SHP77 (cell line): ENCODE measurements at regions not wholly inside any gene's neighbourhood (a gene's known extent, or its start where the extent isn't known, plus 50 kb on each side); places are given as distances from the start of the nearest gene placed in this dataset.

ENCODE experiments used
- DNase-seq, 2 experiments: peaks; one replicate each; lab custom pipeline; 2025; lab: John Stamatoyannopoulos, UW

DNA sequence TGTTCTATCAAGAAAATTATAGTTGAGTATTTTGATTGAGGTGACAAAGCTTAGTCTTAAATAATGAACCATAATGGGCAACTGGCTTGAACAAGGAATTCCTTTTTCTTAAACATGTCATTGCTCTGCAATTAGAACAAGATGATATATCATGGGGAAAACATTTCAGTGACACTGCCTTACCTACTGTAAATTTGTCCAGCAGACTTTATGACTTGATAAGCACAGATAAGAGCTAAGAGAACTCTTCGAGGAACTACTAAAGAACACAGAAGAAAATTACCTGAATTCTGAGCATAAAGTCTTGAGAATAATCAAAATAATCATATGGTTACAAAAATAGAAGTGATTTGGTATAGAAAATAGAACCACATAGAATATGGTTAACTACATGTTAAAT lies 257.8 kb downstream of the PDHA2 start:
- no peak for DNase-seq

DNA sequence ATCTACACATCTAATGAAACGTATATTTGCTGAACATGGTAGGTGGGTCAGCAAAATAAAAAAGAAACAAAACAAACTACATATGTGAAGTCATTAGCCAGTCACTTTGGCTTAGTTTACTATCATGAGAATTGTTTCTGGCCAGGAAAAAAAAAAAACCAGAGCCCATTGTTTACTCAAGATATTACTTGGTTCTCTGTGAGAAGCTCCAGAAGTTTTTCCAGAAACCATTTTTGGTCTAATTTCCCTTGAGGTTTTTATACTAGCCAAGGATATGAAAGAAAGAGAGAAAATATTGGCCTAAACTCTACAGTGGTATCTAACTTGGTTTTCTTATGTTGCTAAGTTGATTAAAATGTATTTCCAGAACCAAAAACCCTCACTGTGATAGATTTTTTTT lies 259.1 kb downstream of the PDHA2 start:
- no peak for DNase-seq

GRCh38 chr4:96102541-96103026 lies 262.7 kb downstream of the PDHA2 start:
- no peak for DNase-seq

DNA sequence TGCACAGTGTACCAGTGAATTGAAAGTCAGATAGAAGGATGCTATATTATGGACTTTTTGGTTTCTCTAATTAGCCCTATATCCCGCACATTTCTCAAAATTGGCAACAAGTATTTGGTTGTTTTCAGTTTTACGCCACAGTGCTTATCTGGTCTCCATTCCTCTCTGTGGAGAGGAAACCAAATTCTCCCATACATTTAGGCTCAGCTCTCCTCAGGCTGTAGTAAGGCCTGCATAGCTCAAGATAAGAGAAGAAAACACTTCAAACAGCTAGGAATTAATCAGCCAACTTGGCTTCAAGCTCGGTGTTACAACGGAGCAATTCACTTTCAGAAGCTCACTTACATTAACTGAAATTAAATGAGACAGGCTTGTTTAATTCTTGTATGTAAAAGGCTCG lies 263.2 kb downstream of the PDHA2 start:
- DNase-seq = no peak

GRCh38 chr4:96108146-96108545 lies 268.3 kb downstream of the PDHA2 start:
- no peak for DNase-seq

DNA sequence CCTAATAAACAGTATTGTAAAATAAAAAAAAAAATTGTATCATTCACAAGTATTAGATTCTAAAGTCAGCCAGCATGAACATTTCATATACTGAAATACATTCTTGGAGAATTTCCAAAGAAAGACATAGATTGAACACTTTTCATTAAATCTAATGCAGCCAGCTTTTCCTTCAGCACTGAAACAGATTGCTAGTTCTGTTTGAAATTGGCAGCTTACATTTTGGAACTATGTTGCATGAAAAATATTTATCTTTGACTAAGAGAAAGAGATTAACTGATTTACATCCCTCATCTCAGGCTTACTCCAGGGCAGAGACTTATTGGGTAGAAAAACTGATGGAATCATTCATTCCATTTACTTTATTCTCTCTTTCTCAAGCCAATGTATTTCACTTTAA lies 272.7 kb downstream of the PDHA2 start:
- DNase-seq = no peak

GRCh38 chr4:96120206-96120605 lies 280.3 kb downstream of the PDHA2 start:
- DNase-seq = no peak

DNA sequence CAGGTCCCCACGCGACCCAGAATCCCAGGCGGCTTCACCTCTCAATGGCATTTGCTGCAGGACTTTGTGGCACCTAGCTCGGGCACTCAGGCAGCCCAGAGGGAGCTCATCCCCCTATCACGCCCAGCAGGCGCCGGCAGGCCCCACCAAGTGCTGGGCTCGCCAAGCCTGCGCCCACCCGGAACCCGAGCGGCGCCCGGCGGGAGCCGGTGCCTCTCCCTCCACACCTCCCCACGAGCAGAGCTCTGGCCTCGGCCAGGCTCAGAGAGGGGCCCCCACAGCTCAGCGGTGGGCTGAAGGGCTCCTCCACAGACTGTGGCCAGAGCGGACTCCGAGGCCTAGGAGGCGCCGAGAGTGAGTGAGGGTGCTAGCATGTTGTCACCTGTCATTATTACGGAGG lies 286.3 kb downstream of the PDHA2 start:
- DNase-seq = no peak

- DNase-seq = no peak
These were observed 291.3 kb downstream of the PDHA2 start for GRCh38 chr4:96131186-96131585.

- no peak for DNase-seq
These were observed 294.9 kb downstream of the PDHA2 start for GRCh38 chr4:96134806-96135205.

DNA sequence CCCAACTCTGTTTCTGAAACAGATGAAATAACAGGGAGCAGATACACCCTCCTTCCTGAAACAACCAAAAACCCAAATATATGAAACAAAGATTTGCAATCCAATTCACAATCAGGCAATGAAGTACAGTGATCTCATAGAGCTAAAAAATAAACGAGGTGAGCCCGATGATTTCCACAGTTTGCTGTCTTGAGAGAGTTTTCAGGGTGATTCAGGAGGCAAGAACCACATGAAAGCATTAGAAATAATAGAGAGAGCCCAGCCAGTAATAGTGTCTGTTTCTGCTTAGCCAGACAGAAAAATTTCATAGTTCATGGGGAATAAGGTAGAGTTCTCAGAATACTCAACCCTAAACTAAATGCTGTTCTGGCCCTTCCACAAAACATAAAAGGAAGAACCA lies 296.2 kb downstream of the PDHA2 start:
- DNase-seq = no peak

DNA sequence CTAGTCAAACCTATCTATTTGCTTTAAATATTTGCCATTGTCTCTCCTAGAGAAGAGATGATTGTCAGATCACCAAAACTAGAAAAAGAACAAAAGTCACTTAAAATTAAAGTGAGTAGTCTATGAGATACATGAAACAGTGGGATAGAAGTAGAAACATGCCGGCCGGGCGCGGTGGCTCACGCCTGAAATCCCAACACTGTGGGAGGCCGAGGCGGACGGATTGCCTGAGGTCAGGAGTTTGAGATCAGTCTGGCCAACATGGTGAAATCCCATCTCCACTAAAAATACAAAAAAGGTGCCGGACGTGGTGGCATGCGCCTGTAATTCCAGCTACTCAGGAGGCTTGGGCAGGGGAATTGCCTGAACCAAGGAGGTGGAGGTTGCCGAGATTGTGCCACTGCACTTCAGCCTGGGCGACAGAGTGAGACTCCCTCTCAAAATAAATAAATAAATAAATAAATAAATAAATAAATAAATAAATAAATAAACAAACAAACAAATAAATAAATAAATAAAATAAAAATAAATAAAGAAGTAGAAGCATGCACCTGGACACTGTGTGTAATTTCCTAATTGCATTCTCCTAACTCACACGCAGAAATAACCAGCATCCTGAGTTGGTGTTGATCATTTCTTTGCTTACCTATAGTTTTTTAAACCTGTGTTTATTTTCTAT lies 299.5 kb downstream of the PDHA2 start:
- no peak for DNase-seq

GRCh38 chr4:96145601-96146000 lies 305.7 kb downstream of the PDHA2 start:
- no peak for DNase-seq

DNA sequence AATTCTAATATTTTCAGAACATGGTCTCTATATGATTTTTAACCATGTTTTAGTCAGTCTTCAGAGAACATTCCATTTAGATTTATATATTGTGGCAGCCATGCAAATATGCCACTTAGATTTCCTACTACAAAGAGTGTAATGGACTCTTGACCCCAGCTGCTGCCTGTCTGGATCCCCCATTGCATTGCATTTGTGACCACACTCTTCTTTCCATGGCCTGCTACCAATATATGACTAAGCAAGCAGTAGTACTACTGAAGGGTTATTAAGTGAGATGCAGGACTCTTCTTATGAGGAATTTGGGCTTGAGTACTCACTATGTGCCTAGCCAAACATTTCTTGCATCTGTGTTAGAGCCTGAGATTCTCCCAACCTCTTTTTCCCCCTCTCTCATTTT lies 306.8 kb downstream of the PDHA2 start:
- no peak for DNase-seq

DNA sequence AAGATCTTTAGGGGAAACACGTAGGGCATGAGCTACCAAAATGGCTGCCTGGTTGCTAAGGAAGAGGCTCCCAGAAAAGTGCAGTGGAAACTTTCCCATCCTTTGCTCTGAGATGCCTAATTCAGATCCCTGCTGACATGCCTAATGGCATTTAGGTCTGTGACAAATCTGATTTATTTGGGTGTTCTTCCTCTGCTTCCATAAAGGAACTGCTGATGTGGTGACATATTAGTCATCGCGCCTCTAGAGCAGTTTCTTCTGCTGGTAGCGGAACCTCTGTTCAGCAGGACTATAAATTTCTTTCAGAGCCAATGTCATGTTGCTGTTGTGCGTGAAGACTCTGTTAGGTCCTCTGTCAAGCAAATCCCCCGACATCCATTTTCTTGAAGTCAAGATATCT lies 310.0 kb downstream of the PDHA2 start:
- no peak for DNase-seq

DNA sequence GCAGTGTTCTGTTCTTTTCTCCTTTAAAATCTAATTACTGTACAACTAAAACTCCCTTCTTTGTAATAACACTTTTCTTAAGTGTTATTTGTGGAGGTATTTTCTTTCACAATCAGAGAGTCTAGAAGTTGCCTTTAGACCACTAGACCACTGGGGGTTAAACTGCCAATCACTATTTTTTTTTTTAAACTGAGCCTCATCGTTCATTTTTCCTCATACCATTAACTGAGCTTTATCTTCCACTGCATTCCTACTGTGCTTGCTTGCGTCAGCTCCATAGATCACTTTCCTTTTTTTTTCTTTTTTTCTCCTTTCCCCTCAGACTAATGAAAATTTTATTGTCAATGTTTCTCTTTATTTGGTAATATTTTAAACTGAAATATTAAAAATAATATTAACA lies 310.6 kb downstream of the PDHA2 start:
- DNase-seq = no peak

- no peak for DNase-seq
These were observed 312.9 kb downstream of the PDHA2 start for GRCh38 chr4:96152824-96153223.

DNA sequence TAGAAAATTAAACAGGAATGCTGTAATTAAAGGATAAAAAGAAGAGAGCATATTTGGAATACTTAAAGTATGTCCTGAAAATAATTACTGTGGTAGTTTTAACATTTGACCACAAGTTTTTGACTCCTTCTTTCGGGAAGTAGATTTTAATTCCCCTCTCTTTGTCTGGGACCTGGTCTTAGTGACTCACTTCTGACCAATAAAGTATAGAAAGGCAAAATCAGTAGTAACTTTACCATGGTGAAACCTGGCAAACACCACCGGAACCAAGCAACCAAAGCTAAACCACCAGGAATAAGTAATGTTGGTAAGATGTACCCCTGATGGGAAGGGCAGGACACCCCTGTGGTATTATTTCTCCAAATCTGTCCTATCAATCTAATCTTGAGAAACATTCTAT lies 314.8 kb downstream of the PDHA2 start:
- no peak for DNase-seq

DNA sequence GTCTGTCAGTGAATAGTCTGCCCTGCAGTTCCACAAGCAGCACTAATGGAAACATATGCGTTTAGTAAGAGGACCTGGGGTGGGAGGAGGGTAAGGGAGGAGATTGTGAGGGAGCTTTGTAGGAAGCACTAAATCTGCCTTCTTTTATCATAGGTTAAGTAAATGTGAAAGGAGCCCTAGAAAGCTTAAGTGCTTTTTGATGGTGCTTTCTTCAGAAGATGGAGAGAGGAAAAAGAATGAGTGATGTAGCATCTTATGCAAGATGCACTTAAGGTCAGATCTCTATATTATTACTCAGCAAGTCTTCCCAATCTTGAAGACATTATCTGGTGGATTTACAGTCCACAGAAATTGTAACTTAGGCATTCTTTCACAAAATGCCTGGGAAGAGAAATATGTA lies 322.7 kb downstream of the PDHA2 start:
- no peak for DNase-seq

GRCh38 chr4:96164814-96165351 lies 325.0 kb downstream of the PDHA2 start:
- DNase-seq = no peak

DNA sequence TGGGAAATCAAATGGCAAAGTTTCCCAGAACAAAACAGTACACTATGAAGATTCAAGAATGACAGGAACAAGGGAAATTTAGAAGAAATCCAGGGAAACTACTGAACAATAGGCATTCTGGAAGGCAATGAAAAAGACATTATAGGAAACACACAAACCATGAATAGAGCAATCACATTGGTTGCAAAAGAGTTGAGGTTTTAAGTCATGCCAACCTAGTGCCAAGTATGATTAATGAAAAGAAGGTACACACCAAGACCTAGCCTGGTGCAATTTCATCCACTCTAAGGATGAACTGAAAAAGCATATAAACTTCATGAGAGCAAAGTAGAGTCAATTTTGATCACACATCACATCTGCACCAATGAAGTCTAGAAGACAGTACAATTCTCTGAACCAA lies 326.9 kb downstream of the PDHA2 start:
- no peak for DNase-seq

- no peak for DNase-seq
These were observed 330.3 kb downstream of the PDHA2 start for GRCh38 chr4:96170198-96170597.

DNA sequence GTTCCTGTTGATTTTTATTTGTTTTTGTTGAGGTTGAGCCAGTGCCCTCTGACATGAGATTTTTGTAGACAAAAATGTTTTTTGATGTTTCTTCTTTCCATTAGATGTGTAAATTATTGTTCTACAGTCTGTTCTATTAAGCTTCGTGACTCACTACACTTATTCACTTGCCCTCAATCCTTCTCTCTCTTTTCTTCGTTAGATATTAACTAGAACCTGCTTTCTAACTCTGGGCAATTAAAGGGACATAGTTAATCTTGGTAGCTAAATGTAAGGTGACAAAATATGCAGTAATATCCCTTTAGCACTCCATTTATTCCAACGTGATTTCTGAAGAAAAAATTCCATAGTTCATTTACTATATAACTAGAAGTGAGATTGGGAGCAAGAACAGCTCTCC lies 333.9 kb downstream of the PDHA2 start:
- no peak for DNase-seq

GRCh38 chr4:96175871-96176270 lies 336.0 kb downstream of the PDHA2 start:
- no peak for DNase-seq
